GM18858 (cell line): ENCODE measurements at regions not wholly inside any gene's neighbourhood (a gene's known extent, or its start where the extent isn't known, plus 50 kb on each side); places are given as distances from the start of the nearest gene placed in this dataset.
"Not testable (repeated sequence)": the region's sequence is repeated elsewhere in the genome, so short reads cannot be mapped to it uniquely, and the experiment has no call there.

ENCODE experiments used
- ATAC-seq: cut with Tn5 transposase; IDR thresholded peaks from one replicate; pipeline ENCODE4 v1.9.1; 2021; ENCODE audit not compliant: unreplicated experiment

GRCh38 chrX:13478740-13479451 lies 90.5 kb upstream of the EGFL6 start:
- no peak for ATAC-seq

GRCh38 chrX:13476384-13476783 lies 93.0 kb upstream of the EGFL6 start:
- no peak for ATAC-seq

GRCh38 chrX:13474164-13474516 lies 95.3 kb upstream of the EGFL6 start:
- no peak for ATAC-seq

GRCh38 chrX:13473442-13474163 lies 95.8 kb upstream of the EGFL6 start:
- peak; percentile 74 for ATAC-seq

GRCh38 chrX:13472975-13473374 lies 96.4 kb upstream of the EGFL6 start:
- no peak for ATAC-seq

GRCh38 chrX:13471269-13471668 lies 98.1 kb upstream of the EGFL6 start:
- ATAC-seq = no peak

GRCh38 chrX:13470685-13470977 lies 98.8 kb upstream of the EGFL6 start:
- ATAC-seq = no peak

- no peak for ATAC-seq
Observed at GRCh38 chrX:13469963-13470684, 99.3 kb upstream of the EGFL6 start.

GRCh38 chrX:13468096-13468495 lies 101.3 kb upstream of the EGFL6 start:
- no peak for ATAC-seq

- no peak for ATAC-seq
Observed at GRCh38 chrX:13467243-13467642, 102.2 kb upstream of the EGFL6 start.

GRCh38 chrX:13464599-13465275 lies 104.7 kb upstream of the EGFL6 start:
- no peak for ATAC-seq

- ATAC-seq = no peak
Observed at GRCh38 chrX:13463608-13464007, 105.8 kb upstream of the EGFL6 start.

GRCh38 chrX:13452283-13452682 lies 117.1 kb upstream of the EGFL6 start:
- ATAC-seq = no peak

GRCh38 chrX:13449441-13449840 lies 120.0 kb upstream of the EGFL6 start:
- no peak for ATAC-seq

- no peak for ATAC-seq
Observed at GRCh38 chrX:13448941-13449340, 120.5 kb upstream of the EGFL6 start.

- not testable (repeated sequence) for ATAC-seq
Observed at GRCh38 chrX:13441608-13442007, 121.8 kb upstream of the ATXN3L start.

GRCh38 chrX:13440176-13440575 lies 120.3 kb upstream of the ATXN3L start:
- no peak for ATAC-seq

GRCh38 chrX:13433298-13433605 lies 113.4 kb upstream of the ATXN3L start:
- ATAC-seq = no peak

- no peak for ATAC-seq
Observed at GRCh38 chrX:13432414-13433297, 112.8 kb upstream of the ATXN3L start.

GRCh38 chrX:13430136-13430827 lies 110.4 kb upstream of the ATXN3L start:
- no peak for ATAC-seq
